ENCODE measurements at regions not wholly inside any gene's neighbourhood (a gene's known extent, or its start where the extent isn't known, plus 50 kb on each side); places are given as distances from the start of the nearest gene placed in this dataset.

GRCh38 chr4:67204441-67204840 is 340.9 kb downstream of the CENPC start:
- Histone ChIP-seq H3K4me3 (no peak overlapping the region), H3K27ac (no peak overlapping the region), H3K4me1 (no peaks in the 10 kb centered on the region), H3K9me3 (no peaks in the 10 kb centered on the region), H3K27me3 (no peaks in the 10 kb centered on the region), H3K36me3 (no peaks in the 10 kb centered on the region)
- intact Hi-C loops (cut with DNase I; ENCODE audit: low total_unique reads) = no loop called here
- TF ChIP-seq EP300 (IDR thresholded peaks at IDR 0.05) (no peak), POLR2AphosphoS5 (IDR thresholded peaks at IDR 0.05) (no peak), CTCF (IDR thresholded peaks at IDR 0.05) (no peak), POLR2A (IDR thresholded peaks at IDR 0.05) (no peak)
- DNase-seq = no peak

GRCh38 chr4:67201334-67201733 is 344.0 kb downstream of the CENPC start:
- Histone ChIP-seq H3K9me3 (no peaks in the 10 kb centered on the region), H3K4me1 (no peaks in the 10 kb centered on the region), H3K36me3 (no peaks in the 10 kb centered on the region), H3K27me3 (no peaks in the 10 kb centered on the region), H3K4me3 (no peak overlapping the region), H3K27ac (no peak overlapping the region)
- intact Hi-C loops (cut with DNase I; ENCODE audit: low total_unique reads) = no loop called here
- WGBS, 5 donors = 73 to 89% (median 85%) methylated on average over 3 of the region's 3 CpGs
- TF ChIP-seq EP300 (IDR thresholded peaks at IDR 0.05) (no peak), POLR2AphosphoS5 (IDR thresholded peaks at IDR 0.05) (no peak), CTCF (IDR thresholded peaks at IDR 0.05) (no peak), POLR2A (IDR thresholded peaks at IDR 0.05) (no peak)
- no peak for DNase-seq

DNA sequence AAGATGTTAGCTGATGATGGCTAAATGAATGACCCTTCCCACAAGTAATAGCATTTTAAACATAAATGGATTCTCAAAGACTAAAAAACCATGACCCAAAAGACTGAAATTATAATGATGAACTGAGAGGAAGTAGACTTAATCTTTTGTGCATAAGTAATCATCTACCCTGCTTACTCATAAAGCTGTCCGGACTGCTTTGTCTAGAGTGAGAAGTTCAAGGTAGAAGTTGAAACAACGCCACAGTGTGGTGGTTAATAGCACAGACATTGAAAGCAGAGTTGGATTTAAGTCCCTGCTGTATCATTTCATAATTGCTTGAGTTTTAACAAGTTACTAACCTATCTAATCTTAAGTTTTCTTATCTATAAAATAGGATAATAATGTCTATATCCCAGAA is 346.6 kb downstream of the CENPC start:
- no peaks in the 10 kb centered on the region for H3K4me1 ChIP-seq
- intact Hi-C loops (cut with DNase I; ENCODE audit: low total_unique reads) = no loop called here

GRCh38 chr4:67167849-67168248 is 377.5 kb downstream of the CENPC start:
- WGBS, 5 donors = 60 to 85% (median 74%) methylated on average over 3 of the region's 3 CpGs
- no peaks in the 10 kb centered on the region for H3K9me3 ChIP-seq
- intact Hi-C loops (cut with DNase I; ENCODE audit: low total_unique reads) = no loop called here

More for the DNA sequence above, 346.6 kb downstream of the CENPC start:
- H3K36me3 ChIP-seq = no peaks in the 10 kb centered on the region
- no peak overlapping the region for H3K4me3 ChIP-seq
- H3K27me3 ChIP-seq = no peaks in the 10 kb centered on the region
- peak in 1 of 2 donors; percentile 66 for DNase-seq
- H3K27ac ChIP-seq = no peak overlapping the region
- TF ChIP-seq EP300 (IDR thresholded peaks at IDR 0.05) (no peak), POLR2A (IDR thresholded peaks at IDR 0.05) (no peak), CTCF (IDR thresholded peaks at IDR 0.05) (no peak)
- no peaks in the 10 kb centered on the region for H3K9me3 ChIP-seq
- WGBS, 5 donors = 9 to 21% (median 18%) methylated on average over 2 of the region's 2 CpGs

More at GRCh38 chr4:67167849-67168248, 377.5 kb downstream of the CENPC start:
- no peak for DNase-seq
- no peaks in the 10 kb centered on the region for H3K36me3 ChIP-seq
- no peak overlapping the region for H3K4me3 ChIP-seq
- H3K27me3 ChIP-seq = no peaks in the 10 kb centered on the region
- TF ChIP-seq EP300 (IDR thresholded peaks at IDR 0.05) (no peak), POLR2A (IDR thresholded peaks at IDR 0.05) (no peak), CTCF (IDR thresholded peaks at IDR 0.05) (no peak), POLR2AphosphoS5 (IDR thresholded peaks at IDR 0.05) (no peak)
- H3K4me1 ChIP-seq = no peaks in the 10 kb centered on the region
- H3K27ac ChIP-seq = no peak overlapping the region
